OCI-LY7 (cell line): ENCODE measurements at regions not wholly inside any gene's neighbourhood (a gene's known extent, or its start where the extent isn't known, plus 50 kb on each side); places are given as distances from the start of the nearest gene placed in this dataset.

ENCODE experiments used
- BruUV-seq: library from RNA; stranded (reverse); fragments of 400-500 nt; replicated peaks from 2 replicates; lab custom pipeline; 2021; lab: Mats Ljungman, UMichigan
- CTCF ChIA-PET: fragments of 300-600 bp; sonication (Branson Sonifier 250); formaldehyde crosslinking; loops from one replicate; lab custom pipeline; 2022; ENCODE audit warnings: antibody characterized with exemption; ENCODE audit not compliant: unreplicated experiment; lab: Charles Lee
- POLR2A ChIA-PET: fragments of 300-600 bp; sonication (Branson Sonifier 250); formaldehyde crosslinking; loops from one replicate; lab custom pipeline; 2022; ENCODE audit warnings: antibody characterized with exemption; lab: Charles Lee
- DNase-seq: peaks from one replicate; pipeline ENCODE4 v3.0.0-alpha.2; 2015; ENCODE audit warnings: low spot score
- H2AFZ ChIP-seq: fragments of 200-600 bp; sonication (generic), shearing (Covaris generic); 2 replicates; pipeline ENCODE4 v1.6.1; 2014; ENCODE audit warnings: mild to moderate bottlenecking, antibody characterized with exemption, low read length, moderate library complexity
- H3K27ac ChIP-seq: fragments of 200-600 bp; sonication (generic); 2 replicates; pipeline ENCODE4 v1.5.1; 2014; ENCODE audit warnings: mixed run types, low read depth, mild to moderate bottlenecking, moderate library complexity, low read length, inconsistent platforms; ENCODE audit not compliant: poor library complexity, severe bottlenecking
- H3K36me3 ChIP-seq: fragments of 200-600 bp; sonication (generic); 2 replicates; pipeline ENCODE4 v1.6.1; 2014; ENCODE audit warnings: mild to moderate bottlenecking, antibody characterized with exemption, low read length, moderate library complexity, mixed read lengths; ENCODE audit not compliant: insufficient read depth
- H3K4me1 ChIP-seq: fragments of 200-600 bp; sonication (generic); 2 replicates; pipeline ENCODE4 v1.5.1; 2014; ENCODE audit warnings: mild to moderate bottlenecking, low read length; ENCODE audit not compliant: insufficient read depth, poor library complexity, severe bottlenecking
- H3K4me2 ChIP-seq: fragments of 200-600 bp; sonication (generic); 2 replicates; pipeline ENCODE4 v1.6.1; 2014; ENCODE audit warnings: mild to moderate bottlenecking, low read length
- H3K4me3 ChIP-seq: fragments of 200-600 bp; sonication (generic); 2 replicates; pipeline ENCODE4 v1.5.1; 2014; ENCODE audit warnings: mild to moderate bottlenecking, low read depth, low read length; ENCODE audit not compliant: poor library complexity, severe bottlenecking
- H3K79me2 ChIP-seq: fragments of 200-600 bp; sonication (generic); 2 replicates; pipeline ENCODE4 v1.6.1; 2016; ENCODE audit warnings: low read depth, mild to moderate bottlenecking, low read length, moderate library complexity, mixed read lengths; ENCODE audit not compliant: insufficient read depth
- H3K9me2 ChIP-seq: fragments of 200-600 bp; sonication (generic); 2 replicates; pipeline ENCODE4 v1.6.1; 2016; ENCODE audit warnings: mild to moderate bottlenecking, low read length, mixed read lengths; ENCODE audit not compliant: insufficient read depth
- H3K9me3 ChIP-seq: fragments of 200-600 bp; sonication (generic); 2 replicates; pipeline ENCODE4 v1.6.1; 2014; ENCODE audit warnings: mild to moderate bottlenecking, mixed run types, low read length, mixed read lengths
- H4K20me1 ChIP-seq: fragments of 200-600 bp; sonication (generic); 2 replicates; pipeline ENCODE4 v1.6.1; 2014; ENCODE audit warnings: mild to moderate bottlenecking, antibody characterized with exemption, low read length, moderate library complexity, mixed read lengths; ENCODE audit not compliant: insufficient read depth
- CTCF ChIP-seq: fragments of 200-600 bp; sonication (generic); conservative IDR thresholded peaks from 2 replicates; pipeline ENCODE4 v1.5.1; 2014; ENCODE audit warnings: mild to moderate bottlenecking, antibody characterized with exemption, low read length, moderate library complexity, mixed read lengths
- EZH2phosphoT487 ChIP-seq: fragments of 200-600 bp; sonication (generic); IDR thresholded peaks from 2 replicates; pipeline ENCODE4 v1.6.1; 2018; ENCODE audit warnings: low read depth, borderline replicate concordance, mild to moderate bottlenecking, mixed run types, antibody characterized with exemption, low read length, moderate library complexity, mixed read lengths
- intact Hi-C: fragments of 100-400 bp; cut with micrococcal nuclease; formaldehyde crosslinking; loops from one replicate; pipeline ENCODE4 v1.10.0; 2022; ENCODE audit not compliant: unreplicated experiment

- Histone ChIP-seq H3K79me2 (no peaks in the 10 kb centered on the region), H3K27ac (no peak overlapping the region), H2AFZ (no peak overlapping the region), H3K36me3 (no peaks in the 10 kb centered on the region), H3K4me3 (no peak overlapping the region), H4K20me1 (no peaks in the 10 kb centered on the region), H3K9me2 (no peaks in the 10 kb centered on the region), H3K4me2 (no peak overlapping the region), H3K9me3 (no peaks in the 10 kb centered on the region), H3K4me1 (no peaks in the 10 kb centered on the region)
- intact Hi-C loops: no loop called here
- DNase-seq: no peak
- TF ChIP-seq EZH2phosphoT487 (no peak), CTCF (no peak)
- no TSS peak for BruUV-seq
- ChIA-PET POLR2A (interaction anchor here (1.2 kb wide), 1 partner anchor 11 kb away, joined by 6 read pairs; no protein-coding TSS in a partner anchor), CTCF (no interaction called here)
Observed at GRCh38 chr5:116347657-116348056, 227.0 kb downstream of the SEMA6A start.

GRCh38 chr5:116343961-116344360, 230.7 kb downstream of the SEMA6A start:
- no peaks in the 10 kb centered on the region for H3K79me2 ChIP-seq
- H3K4me2 ChIP-seq: no peak overlapping the region
- H3K9me2 ChIP-seq: no peaks in the 10 kb centered on the region
- no peak overlapping the region for H3K4me3 ChIP-seq
- intact Hi-C loops: no loop called here
- ChIA-PET POLR2A (interaction anchor here (1.4 kb wide), 1 partner anchor 23 kb away, joined by 4 read pairs; no protein-coding TSS in a partner anchor), CTCF (no interaction called here)
- no peak overlapping the region for H2AFZ ChIP-seq
- no peak for TF ChIP-seq CTCF
- TF ChIP-seq EZH2phosphoT487: no peak
- H4K20me1 ChIP-seq: no peaks in the 10 kb centered on the region
- H3K36me3 ChIP-seq: no peaks in the 10 kb centered on the region
- no peaks in the 10 kb centered on the region for H3K4me1 ChIP-seq
- no peak overlapping the region for H3K27ac ChIP-seq
- DNase-seq: no peak
- H3K9me3 ChIP-seq: no peaks in the 10 kb centered on the region
- BruUV-seq: no TSS peak
